Esophagus squamous epithelium (tissue), 4 donors: ENCODE measurements at regions not wholly inside any gene's neighbourhood (a gene's known extent, or its start where the extent isn't known, plus 50 kb on each side); places are given as distances from the start of the nearest gene placed in this dataset.

ENCODE experiments used
- POLR2A ChIP-seq, 4 donors: fragments of 450-650 bp; IDR thresholded peaks; one replicate each; pipeline ENCODE4 v1.6.1; 2017; ENCODE audit warnings: antibody characterized with exemption in 4 of 4, mild to moderate bottlenecking in 4 of 4, moderate library complexity in 3 of 4
- TF ChIP-seq, protein P1 (sequence below), 6 experiments: fragments of 450-650 bp in 4 of 6; fragments of 200-600 bp in 2 of 6; sonication (generic) in 2 of 6; IDR thresholded peaks; one replicate each; pipeline ENCODE4 v1.5.1; 2016 to 2019; ENCODE audit warnings: antibody characterized with exemption in 6 of 6, mild to moderate bottlenecking in 4 of 6, moderate library complexity in 4 of 6

DNA sequence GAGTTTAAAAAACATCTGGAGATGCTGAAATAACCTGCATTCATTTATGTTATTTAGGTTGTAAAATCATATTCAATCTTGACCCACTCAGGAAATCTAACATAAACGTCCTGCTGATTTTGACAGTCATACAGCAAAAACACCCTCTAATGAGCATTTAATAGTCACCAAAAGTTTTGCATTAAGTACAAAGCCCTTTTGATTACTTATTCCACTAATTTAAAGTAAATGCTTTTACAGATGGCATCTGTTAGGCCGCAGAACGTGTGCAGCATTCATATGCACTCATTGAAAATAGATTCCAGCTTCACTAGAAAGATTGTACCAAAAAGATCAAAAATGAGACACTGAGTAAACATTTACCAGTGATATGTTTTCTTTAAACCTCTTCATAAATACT lies 1295.1 kb downstream of the EFNB2 start:
- TF ChIP-seq, protein P1, sequence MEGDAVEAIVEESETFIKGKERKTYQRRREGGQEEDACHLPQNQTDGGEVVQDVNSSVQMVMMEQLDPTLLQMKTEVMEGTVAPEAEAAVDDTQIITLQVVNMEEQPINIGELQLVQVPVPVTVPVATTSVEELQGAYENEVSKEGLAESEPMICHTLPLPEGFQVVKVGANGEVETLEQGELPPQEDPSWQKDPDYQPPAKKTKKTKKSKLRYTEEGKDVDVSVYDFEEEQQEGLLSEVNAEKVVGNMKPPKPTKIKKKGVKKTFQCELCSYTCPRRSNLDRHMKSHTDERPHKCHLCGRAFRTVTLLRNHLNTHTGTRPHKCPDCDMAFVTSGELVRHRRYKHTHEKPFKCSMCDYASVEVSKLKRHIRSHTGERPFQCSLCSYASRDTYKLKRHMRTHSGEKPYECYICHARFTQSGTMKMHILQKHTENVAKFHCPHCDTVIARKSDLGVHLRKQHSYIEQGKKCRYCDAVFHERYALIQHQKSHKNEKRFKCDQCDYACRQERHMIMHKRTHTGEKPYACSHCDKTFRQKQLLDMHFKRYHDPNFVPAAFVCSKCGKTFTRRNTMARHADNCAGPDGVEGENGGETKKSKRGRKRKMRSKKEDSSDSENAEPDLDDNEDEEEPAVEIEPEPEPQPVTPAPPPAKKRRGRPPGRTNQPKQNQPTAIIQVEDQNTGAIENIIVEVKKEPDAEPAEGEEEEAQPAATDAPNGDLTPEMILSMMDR (IDR thresholded peaks at IDR 0.05), result no peak
- TF ChIP-seq POLR2A (IDR thresholded peaks at IDR 0.05), result no peak
